NB4 (cell line): ENCODE measurements at regions not wholly inside any gene's neighbourhood (a gene's known extent, or its start where the extent isn't known, plus 50 kb on each side); places are given as distances from the start of the nearest gene placed in this dataset.

Experiments used
- MYC ChIP-seq: IDR thresholded peaks from 2 replicates; pipeline ENCODE4 v1.6.1; 2011; ENCODE audit warnings: low read depth, low read length
- POLR2A ChIP-seq: IDR thresholded peaks from 2 replicates; pipeline ENCODE4 v1.6.1; 2011; ENCODE audit warnings: mild to moderate bottlenecking; ENCODE audit not compliant: insufficient read length; ENCODE audit errors: extremely low read depth
- TF ChIP-seq, protein P1 (sequence below): IDR thresholded peaks from one replicate; pipeline ENCODE4 v1.5.1; 2012; ENCODE audit warnings: low read depth, low read length

DNA sequence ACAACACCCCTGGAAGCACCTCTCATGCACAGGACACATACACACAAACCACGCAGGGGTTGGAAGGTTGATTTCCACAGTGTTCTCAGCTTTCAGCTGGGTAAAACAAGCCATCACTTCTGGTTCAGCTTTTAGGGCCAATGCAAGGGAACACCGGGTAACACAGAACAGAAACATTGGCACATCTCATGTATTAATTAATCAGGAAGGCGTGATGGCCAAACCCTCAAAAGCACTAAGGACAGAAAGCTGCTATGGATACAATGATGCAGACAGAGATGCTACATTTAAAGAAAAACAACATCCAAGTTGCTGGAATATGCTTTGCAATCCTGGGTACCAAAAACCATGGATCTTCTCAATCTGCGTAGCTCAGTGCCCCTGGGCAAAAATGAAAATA lies 104.3 kb upstream of the BEND6 start:
- TF ChIP-seq MYC (no peak), POLR2A (no peak)
- TF ChIP-seq, protein P1, sequence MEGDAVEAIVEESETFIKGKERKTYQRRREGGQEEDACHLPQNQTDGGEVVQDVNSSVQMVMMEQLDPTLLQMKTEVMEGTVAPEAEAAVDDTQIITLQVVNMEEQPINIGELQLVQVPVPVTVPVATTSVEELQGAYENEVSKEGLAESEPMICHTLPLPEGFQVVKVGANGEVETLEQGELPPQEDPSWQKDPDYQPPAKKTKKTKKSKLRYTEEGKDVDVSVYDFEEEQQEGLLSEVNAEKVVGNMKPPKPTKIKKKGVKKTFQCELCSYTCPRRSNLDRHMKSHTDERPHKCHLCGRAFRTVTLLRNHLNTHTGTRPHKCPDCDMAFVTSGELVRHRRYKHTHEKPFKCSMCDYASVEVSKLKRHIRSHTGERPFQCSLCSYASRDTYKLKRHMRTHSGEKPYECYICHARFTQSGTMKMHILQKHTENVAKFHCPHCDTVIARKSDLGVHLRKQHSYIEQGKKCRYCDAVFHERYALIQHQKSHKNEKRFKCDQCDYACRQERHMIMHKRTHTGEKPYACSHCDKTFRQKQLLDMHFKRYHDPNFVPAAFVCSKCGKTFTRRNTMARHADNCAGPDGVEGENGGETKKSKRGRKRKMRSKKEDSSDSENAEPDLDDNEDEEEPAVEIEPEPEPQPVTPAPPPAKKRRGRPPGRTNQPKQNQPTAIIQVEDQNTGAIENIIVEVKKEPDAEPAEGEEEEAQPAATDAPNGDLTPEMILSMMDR: no peak
